GM12892 (cell line): ENCODE measurements at regions not wholly inside any gene's neighbourhood (a gene's known extent, or its start where the extent isn't known, plus 50 kb on each side); places are given as distances from the start of the nearest gene placed in this dataset.

ENCODE experiments used
- DNase-seq: peaks from one replicate; pipeline ENCODE4 v3.0.0; 2011; ENCODE audit not compliant: insufficient read length
- FAIRE-seq: peaks from 2 replicates; lab custom pipeline; 2011; peaks lifted over from hg19 to GRCh38; lab: Jason Lieb, UNC
- POLR2A ChIP-seq: IDR thresholded peaks from 2 replicates; pipeline ENCODE4 v1.6.1; 2011; ENCODE audit warnings: low read depth, low read length, control low read depth
- POLR2AphosphoS5 ChIP-seq: IDR thresholded peaks from 2 replicates; pipeline ENCODE4 v1.6.1; 2011; ENCODE audit warnings: low read depth, low read length, control low read depth
- TAF1 ChIP-seq: IDR thresholded peaks from 2 replicates; pipeline ENCODE4 v1.6.1; 2011; ENCODE audit warnings: low read depth, mild to moderate bottlenecking, control low read depth, low read length, borderline replicate concordance

GRCh38 chr2:238597638-238598528 is 171.2 kb downstream of the ASB1 start:
- FAIRE-seq (no peak), DNase-seq (no peak)
- TF ChIP-seq POLR2AphosphoS5 (no peak), TAF1 (no peak), POLR2A (no peak)

GRCh38 chr2:238598802-238599530 is 172.2 kb downstream of the ASB1 start:
- FAIRE-seq (no peak), DNase-seq (no peak)
- TF ChIP-seq TAF1 (no peak), POLR2AphosphoS5 (no peak), POLR2A (no peak)

GRCh38 chr2:238599549-238600505 is 173.1 kb downstream of the ASB1 start:
- FAIRE-seq: no peak
- DNase-seq: no peak
- no peak for TF ChIP-seq TAF1

- FAIRE-seq (no peak), DNase-seq (no peak)
- no peak for TF ChIP-seq TAF1
- no peak for TF ChIP-seq POLR2A
- TF ChIP-seq POLR2AphosphoS5: no peak
Measured at GRCh38 chr2:238600506-238601432, 174.0 kb downstream of the ASB1 start.

DNA sequence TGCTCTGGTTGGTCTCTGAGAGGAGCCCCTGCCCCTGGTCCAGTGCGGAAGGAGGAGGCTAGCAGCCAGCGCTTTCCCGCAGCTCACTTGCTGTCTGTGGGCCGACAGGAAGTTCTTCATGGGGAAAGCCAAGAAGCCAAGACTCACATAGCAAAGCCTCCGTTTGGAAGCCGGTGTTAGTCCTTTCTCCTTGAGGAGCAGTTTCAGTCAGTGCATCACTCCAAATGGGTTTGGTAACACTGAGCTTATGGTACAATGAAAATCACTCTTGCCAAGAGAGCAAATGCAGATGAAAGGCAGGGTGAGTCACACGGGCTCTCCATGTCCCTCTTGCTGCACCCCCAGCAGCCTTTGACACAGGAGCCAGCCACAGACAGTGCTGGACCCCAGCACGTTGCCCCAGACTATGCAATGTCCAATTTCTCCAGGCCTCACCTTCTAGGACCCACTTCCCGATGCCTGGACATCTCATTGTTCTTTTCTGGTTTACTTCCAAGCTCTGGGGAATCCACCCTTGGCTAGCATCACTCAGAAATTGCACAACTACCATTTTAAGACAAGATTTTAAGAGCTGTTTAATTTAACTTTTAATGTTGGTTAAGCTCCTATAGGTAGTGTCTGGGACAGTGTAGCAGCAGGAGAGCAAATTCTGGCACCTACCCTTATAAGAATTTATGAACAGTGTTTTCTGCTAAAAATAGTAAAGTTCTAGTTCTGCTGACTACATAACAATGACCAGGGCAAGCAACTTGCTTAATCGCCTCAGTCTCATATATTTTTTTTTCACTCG is 174.9 kb downstream of the ASB1 start:
- FAIRE-seq: no peak
- TF ChIP-seq POLR2A (no peak), TAF1 (no peak), POLR2AphosphoS5 (no peak)
- DNase-seq: no peak

- FAIRE-seq (no peak), DNase-seq (no peak)
- no peak for TF ChIP-seq TAF1
- TF ChIP-seq POLR2A: no peak
- TF ChIP-seq POLR2AphosphoS5: no peak
Measured at GRCh38 chr2:238602223-238602960, 175.7 kb downstream of the ASB1 start.

DNA sequence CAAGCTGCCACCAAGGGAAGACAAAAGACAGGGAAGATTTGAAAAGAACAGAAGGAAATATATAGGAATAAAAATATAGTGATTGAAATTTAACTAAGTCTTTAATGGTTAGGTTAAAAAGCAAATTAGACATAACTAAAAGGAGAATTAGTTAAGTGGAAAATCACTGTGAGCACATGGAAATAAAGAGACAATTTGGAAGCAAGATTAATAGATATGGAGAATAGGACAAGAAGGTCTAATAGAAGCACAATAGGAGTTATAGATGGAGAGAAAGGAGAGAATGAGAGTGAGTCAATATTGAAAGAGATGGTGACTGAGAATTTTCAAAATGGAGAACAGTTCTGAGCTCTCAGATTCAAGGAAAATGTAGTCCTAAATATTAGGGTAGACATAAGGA is 176.9 kb downstream of the ASB1 start:
- TF ChIP-seq POLR2AphosphoS5 (no peak), TAF1 (no peak), POLR2A (no peak)
- no peak for DNase-seq
- no peak for FAIRE-seq

GRCh38 chr2:238606311-238606710 is 179.6 kb downstream of the ASB1 start:
- DNase-seq (no peak), FAIRE-seq (no peak)
- TF ChIP-seq POLR2A (no peak), POLR2AphosphoS5 (no peak), TAF1 (no peak)

DNA sequence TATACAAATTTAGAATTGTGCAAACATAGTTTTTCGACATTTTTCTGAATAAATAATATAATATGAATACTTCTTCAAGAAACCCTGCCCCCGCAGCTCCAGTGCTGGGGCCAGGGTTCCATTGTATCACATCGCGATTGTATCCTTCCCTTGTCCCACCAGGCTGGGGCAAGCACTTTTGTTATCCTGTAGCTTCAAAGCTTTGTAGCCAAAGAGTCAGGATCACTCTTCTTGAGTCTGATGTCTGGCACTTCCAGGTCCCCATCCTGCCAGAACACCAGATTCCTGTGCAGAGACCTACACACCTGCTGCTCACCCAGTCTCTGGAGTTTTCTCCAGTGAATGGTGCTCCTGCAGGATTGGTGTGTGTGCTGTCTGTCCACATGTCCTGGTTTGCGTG is 186.9 kb downstream of the ASB1 start:
- FAIRE-seq (no peak), DNase-seq (no peak)
- no peak for TF ChIP-seq POLR2A
- no peak for TF ChIP-seq POLR2AphosphoS5
- no peak for TF ChIP-seq TAF1

- no peak for DNase-seq
- FAIRE-seq: no peak
- TF ChIP-seq POLR2AphosphoS5: no peak
- TF ChIP-seq TAF1: no peak
- no peak for TF ChIP-seq POLR2A
Measured at GRCh38 chr2:238614376-238614775, 187.6 kb downstream of the ASB1 start.
